Spleen (tissue), 7 donors: ENCODE measurements at regions not wholly inside any gene's neighbourhood (a gene's known extent, or its start where the extent isn't known, plus 50 kb on each side); places are given as distances from the start of the nearest gene placed in this dataset.

Experiments
- CTCF ChIP-seq, 11 experiments: fragments of 200-600 bp in 7 of 11; fragments of 450-650 bp in 4 of 11; sonication (generic) in 4 of 11; IDR thresholded peaks in 8 of 11; conservative IDR thresholded peaks in 3 of 11; 1 replicate in 7 of 11; 2 replicates in 4 of 11; pipeline versions ENCODE4 v1.4.0 to v1.8.0; 2016 to 2021; ENCODE audit warnings: antibody characterized with exemption in 11 of 11, inconsistent platforms in 4 of 11, mild to moderate bottlenecking in 1 of 11
- POLR2A ChIP-seq, 3 donors: fragments of 450-650 bp; IDR thresholded peaks; one replicate each; pipeline ENCODE4 v1.5.1; 2017; ENCODE audit warnings: antibody characterized with exemption in 3 of 3, mild to moderate bottlenecking in 1 of 3
- donor health status: DM: no; HTN: no; CAD: no; lungs with moderate emphysema.
- donor health status: DM: no; HTN: no; CAD: no.
- donor health status: DM: no; HTN: no; CAD: no.

- TF ChIP-seq CTCF (IDR thresholded peaks at IDR 0.05 in 8 of 11, conservative IDR thresholded peaks at IDR 0.05 in 3 of 11): no peak
- no peak for TF ChIP-seq POLR2A (IDR thresholded peaks at IDR 0.05)
Observed at GRCh38 chr1:216788671-216789070, 65.4 kb upstream of the ESRRG start.
